Dermis blood vessel endothelial cell (primary cell): ENCODE measurements at regions not wholly inside any gene's neighbourhood (a gene's known extent, or its start where the extent isn't known, plus 50 kb on each side); places are given as distances from the start of the nearest gene placed in this dataset.

Experiments
- DNase-seq: peaks from one replicate; pipeline ENCODE4 v3.0.0; 2010

GRCh38 chr11:41982276-41982675 lies 522.8 kb upstream of the LRRC4C start:
- DNase-seq: no peak

DNA sequence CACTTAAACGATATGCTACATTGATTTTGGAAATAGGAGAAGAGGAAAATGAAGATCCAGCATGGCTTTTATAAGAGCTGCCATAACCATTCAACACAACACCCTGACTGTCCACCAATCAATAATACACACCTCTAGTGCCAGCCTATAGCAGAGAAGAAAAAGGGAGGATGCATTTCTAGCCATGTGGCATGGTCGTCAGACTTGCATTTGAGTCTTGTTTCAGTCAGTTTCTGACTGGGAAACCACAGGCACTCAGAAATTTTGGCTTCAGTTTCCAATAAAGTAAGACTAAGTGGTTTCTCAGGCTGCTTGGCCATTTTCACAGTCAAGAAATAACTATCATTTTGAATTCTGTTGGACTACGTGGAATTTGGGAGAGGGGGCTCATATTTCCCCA lies 523.5 kb upstream of the LRRC4C start:
- no peak for DNase-seq

DNA sequence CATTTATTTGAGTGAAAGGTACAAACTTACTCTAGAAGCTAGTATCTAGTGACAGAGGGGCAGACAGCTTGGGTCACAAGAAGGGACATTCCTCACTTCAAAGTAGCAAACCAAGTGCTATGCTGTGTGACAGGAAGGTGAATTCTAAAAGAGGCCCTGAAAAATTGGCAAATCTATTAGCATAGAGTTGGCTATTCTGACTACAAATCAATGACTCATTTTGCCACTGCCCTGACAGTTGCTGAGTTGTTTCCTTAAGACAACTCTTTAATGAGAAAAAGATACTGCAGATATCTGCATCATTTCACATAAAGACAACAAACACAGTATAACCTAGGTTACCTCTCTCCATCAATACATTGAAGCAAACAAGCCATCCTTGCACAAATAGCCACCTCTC lies 524.0 kb upstream of the LRRC4C start:
- DNase-seq: no peak

- DNase-seq: no peak
These were observed 524.6 kb upstream of the LRRC4C start for GRCh38 chr11:41984023-41984422.

DNA sequence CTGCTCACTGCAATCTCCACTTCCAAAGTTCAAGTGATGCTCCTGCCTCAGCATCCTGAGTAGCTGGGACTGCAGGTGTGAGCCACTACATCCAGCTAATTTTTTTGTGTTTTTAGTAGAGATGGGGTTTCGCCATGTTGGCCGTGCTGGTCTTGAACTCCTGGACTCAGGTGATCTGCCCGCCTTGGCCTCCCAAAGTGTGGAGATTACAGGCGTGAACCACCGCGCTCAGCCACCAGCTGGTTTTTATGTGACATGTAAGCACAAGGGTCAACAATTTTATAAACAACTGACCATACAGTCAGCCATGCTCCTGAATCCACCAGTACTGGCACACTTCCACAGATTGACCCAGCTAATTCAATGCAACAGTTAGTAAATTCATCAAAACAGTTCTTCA lies 526.3 kb upstream of the LRRC4C start:
- DNase-seq: no peak

- DNase-seq: no peak
These were observed 529.6 kb upstream of the LRRC4C start for GRCh38 chr11:41988951-41989572.

- no peak for DNase-seq
These were observed 530.5 kb upstream of the LRRC4C start for GRCh38 chr11:41989823-41990380.

DNA sequence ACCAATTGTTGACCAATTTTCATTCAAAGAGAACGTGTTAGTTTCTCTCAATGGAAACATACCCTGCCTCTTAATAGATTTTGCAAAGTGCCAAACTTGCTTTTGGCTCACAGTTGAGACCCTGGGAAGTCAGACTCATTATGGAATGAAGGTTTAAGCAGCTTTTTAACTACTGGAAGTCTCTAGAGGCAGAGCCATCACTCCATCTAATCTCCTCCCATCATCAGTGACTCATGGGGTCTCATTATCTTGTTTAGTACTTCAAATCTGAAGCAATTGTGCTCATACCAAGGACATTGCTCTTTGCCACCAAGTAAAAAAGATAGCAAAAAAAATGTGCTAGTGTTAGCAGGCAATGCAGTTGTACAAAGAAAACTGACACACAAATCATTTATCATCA lies 537.1 kb upstream of the LRRC4C start:
- no peak for DNase-seq

- DNase-seq: no peak
These were observed 538.5 kb upstream of the LRRC4C start for GRCh38 chr11:41997844-41998401.

GRCh38 chr11:41999066-41999465 lies 539.6 kb upstream of the LRRC4C start:
- no peak for DNase-seq

- DNase-seq: no peak
These were observed 544.3 kb upstream of the LRRC4C start for GRCh38 chr11:42003801-42004200.

GRCh38 chr11:42006766-42007165 lies 547.3 kb upstream of the LRRC4C start:
- DNase-seq: no peak

- no peak for DNase-seq
These were observed 552.8 kb upstream of the LRRC4C start for GRCh38 chr11:42012271-42012670.

DNA sequence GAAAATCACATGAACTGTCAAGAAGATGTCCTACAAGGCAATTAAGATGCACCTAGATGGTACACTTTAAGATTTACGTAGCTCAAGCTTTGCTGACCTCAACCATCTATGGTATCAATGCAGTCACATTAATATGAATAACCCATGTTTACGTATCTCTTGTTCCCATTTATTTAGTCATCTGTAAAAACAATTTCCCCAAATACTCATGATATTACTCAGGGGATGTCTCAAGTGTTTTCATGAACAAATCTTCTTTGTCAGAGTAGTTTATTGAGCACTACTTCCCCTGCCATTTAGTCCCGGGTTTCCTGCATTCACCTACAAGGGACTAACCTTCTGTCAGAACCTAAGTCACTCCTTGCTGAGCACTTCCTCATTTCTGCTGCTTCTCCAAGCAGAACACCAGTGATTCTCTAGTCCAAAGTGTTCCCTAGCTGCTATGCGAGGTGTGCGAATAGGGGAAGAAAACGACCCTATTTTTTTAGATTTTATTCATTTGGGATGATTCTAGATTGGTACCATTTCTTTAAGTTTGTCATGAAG lies 554.3 kb upstream of the LRRC4C start:
- DNase-seq: no peak

DNA sequence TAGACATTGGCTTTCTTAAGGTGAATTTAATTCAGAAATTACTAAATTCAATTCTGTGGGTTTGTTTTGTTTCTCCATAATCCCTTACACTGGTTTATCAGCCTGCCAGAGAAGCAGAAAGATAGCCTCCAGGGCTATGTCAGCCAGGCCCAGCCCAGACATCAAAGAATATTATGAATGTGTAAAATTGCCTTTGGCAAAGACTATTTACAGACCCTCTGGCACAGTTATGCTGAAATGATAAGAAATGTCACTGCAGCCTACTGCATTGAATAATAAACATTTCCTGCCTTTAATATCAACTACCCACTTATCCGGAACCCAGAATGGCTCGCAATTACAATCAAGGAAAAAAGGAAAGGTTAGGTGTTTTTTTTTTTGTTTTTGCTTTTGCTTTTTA lies 562.5 kb upstream of the LRRC4C start:
- DNase-seq: no peak

DNA sequence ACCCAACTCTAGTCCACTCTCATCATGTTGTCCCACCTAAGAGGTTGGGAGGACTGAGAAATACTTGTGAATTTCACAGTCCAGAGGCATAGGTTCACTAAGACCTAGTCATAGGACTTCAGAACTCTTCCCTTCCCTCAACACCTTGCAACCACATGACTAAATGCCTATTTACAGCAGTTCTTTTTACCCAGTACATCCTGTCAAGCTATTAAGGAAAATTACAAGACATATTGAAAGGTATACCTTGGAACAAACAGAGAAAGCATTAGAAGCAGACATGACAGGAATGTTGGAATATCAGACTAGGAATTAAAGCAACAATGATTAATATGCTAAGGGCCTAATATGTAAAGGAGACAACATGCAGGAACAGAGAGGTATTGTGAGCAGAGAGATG lies 563.8 kb upstream of the LRRC4C start:
- DNase-seq: no peak

- DNase-seq: no peak
These were observed 565.8 kb upstream of the LRRC4C start for GRCh38 chr11:42025121-42025803.

GRCh38 chr11:42034826-42035225 lies 575.4 kb upstream of the LRRC4C start:
- no peak for DNase-seq

- no peak for DNase-seq
These were observed 576.7 kb upstream of the LRRC4C start for GRCh38 chr11:42036201-42036600.

DNA sequence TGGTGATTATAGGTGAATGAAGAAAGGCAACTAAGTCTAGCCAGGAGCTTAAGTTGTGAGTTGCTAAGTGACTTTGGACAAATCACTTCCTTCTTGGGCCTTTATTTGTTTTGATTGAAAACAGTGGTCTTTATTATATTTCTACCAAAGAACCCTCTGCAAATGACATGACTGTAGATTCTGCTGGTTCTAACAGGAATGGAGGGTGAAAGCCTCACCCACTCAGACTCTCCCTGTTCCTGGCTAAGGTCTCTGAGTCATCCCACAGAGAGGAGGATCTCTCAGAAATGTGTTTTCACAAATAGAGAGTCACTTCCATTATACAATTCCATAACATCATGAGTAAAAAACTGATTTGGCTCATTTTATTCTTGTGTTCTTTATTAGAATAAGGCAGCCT lies 583.9 kb upstream of the LRRC4C start:
- DNase-seq: no peak

DNA sequence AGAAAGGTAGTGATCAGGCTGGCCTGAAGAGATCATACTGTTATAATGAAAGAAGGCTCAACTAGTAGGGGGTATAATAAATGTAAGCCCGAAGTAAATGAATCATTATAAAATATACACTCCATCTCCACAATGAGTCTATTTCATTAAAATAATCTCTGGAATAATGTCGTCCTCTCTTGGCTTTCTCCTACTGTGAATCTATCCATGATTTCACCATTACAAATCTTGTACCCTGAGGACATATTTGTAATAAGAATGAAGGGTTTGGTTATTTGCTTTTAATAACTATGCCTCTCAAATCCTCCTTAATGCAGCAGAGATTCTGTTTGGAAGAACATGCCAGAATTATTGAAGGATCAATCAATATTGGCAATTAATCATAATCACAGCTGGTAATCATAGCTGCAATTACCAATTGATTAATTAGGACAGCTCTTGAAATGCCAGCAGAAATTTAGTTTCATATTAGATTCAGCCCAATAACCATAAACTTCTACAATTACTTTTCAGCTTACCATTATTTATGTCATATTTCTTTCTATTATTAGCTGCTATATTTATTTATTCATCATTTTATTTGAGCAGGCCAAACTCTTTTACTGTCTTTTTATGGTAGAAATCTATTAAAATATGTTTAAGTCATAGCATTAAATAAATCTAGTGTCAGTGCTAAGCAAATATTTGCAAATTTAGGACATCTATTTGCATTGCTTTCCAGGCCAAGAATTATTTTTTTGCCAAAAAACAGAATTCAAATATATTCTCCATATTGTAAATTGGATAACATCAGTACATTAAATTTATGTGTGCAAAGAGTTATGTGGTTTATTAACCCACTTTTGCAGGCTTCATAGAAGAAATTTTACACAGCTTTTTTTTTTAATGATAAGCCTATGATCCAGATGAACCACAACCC lies 588.4 kb upstream of the LRRC4C start:
- no peak for DNase-seq

DNA sequence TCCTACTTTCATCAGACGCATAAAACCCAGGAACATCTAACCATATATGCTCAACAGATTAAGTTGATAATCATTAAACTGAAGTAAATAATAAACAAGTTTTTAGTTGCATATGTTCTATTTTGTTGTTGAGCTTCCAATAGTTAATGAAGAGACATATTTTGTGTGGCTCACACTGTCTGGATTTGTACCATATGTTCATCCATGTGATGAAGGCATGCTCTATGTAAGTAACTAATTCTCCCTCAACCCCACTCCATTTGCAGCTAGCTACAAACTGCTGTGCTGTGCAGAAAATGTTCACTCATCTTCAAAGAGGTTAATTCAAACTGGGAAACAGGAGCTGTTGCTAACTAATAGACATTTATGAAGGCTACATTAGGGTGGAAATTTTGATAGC lies 589.7 kb upstream of the LRRC4C start:
- no peak for DNase-seq

DNA sequence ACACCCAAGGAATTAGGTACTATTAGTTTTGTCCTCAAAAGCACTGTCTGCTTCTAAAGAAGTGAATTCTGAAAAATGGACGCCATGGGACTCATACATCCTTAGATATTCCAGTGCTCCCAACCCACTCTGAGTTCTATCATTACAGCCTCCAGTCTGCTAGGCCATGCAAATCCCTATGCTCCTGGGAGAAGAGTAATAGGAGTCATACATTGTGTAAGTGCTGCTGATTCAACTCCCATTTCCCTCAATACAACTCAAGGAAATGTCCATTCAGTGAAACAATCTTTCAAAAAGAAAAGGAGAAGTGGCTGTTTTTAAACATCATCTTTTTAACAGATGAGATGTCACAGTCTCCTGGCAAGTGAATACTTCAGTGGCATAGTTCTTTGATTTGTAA lies 590.2 kb upstream of the LRRC4C start:
- no peak for DNase-seq
